ENCODE measurements at regions not wholly inside any gene's neighbourhood (a gene's known extent, or its start where the extent isn't known, plus 50 kb on each side); places are given as distances from the start of the nearest gene placed in this dataset.

DNA sequence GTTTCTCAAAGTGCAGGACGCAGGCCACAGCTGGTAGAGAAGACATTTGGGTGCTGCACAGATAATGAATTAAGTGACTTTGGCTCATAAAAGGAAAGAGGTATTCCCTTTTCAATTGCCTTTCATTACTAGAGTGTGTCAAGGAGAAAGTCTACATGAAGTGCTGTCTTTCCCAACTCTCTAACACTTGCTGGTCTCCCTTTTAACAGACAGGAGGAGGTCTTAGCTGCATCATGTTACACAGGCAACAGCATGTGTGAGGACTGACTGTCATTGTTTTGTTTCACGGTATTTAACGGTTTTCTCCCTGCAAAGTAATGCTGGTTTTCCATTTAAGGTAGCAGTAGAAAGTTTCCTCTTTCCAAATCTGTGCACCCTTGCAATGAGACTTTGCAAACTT, 291.3 kb upstream of the LDB2 start:
- Histone ChIP-seq H3K9me3 (ENCODE audit: control insufficient read depth, insufficient read depth, low read depth, low read length) (no peaks in the 10 kb centered on the region), H3K27ac (ENCODE audit: insufficient read depth, low read length) (no peak overlapping the region), H2AFZ (ENCODE audit: low read length) (no peak overlapping the region), H3K9ac (ENCODE audit: insufficient read depth, low read length) (no peak overlapping the region), H3K4me3 (replicated peaks in 1 of 4; ENCODE audit: control extremely low read depth in 1 of 4, insufficient read depth in 1 of 4, low read depth in 3 of 4, low read length in 4 of 4) (no peak overlapping the region), H4K20me1 (ENCODE audit: control insufficient read depth, extremely low read depth, insufficient read depth, low read length) (no peaks in the 10 kb centered on the region), H3K79me2 (ENCODE audit: control insufficient read depth, insufficient read depth, low read length) (no peaks in the 10 kb centered on the region), H3K27me3 (ENCODE audit: control insufficient read depth, insufficient read depth, low read length) (no peaks in the 10 kb centered on the region), H3K4me1 (ENCODE audit: control insufficient read depth, extremely low read depth, insufficient read depth, low read length) (peaks cover 14% of the 10 kb centered on the region), H3K4me2 (ENCODE audit: extremely low read depth, insufficient read depth, low read length) (no peak overlapping the region), H3K36me3 (ENCODE audit: control insufficient read depth, insufficient read depth, low read length) (no peaks in the 10 kb centered on the region)
- DNase-seq (ENCODE audit: low read depth in 2 of 2): peak in 1 of 2 donors; percentile 14
- TF ChIP-seq, protein P1, sequence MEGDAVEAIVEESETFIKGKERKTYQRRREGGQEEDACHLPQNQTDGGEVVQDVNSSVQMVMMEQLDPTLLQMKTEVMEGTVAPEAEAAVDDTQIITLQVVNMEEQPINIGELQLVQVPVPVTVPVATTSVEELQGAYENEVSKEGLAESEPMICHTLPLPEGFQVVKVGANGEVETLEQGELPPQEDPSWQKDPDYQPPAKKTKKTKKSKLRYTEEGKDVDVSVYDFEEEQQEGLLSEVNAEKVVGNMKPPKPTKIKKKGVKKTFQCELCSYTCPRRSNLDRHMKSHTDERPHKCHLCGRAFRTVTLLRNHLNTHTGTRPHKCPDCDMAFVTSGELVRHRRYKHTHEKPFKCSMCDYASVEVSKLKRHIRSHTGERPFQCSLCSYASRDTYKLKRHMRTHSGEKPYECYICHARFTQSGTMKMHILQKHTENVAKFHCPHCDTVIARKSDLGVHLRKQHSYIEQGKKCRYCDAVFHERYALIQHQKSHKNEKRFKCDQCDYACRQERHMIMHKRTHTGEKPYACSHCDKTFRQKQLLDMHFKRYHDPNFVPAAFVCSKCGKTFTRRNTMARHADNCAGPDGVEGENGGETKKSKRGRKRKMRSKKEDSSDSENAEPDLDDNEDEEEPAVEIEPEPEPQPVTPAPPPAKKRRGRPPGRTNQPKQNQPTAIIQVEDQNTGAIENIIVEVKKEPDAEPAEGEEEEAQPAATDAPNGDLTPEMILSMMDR (conservative IDR thresholded peaks at IDR 0.05 in 1 of 2, IDR thresholded peaks at IDR 0.05 in 1 of 2; ENCODE audit: low read depth in 1 of 2, low read length in 2 of 2): no peak
- TF ChIP-seq EZH2 (IDR thresholded peaks at IDR 0.05; ENCODE audit: low read length, missing control alignments): no peak

DNA sequence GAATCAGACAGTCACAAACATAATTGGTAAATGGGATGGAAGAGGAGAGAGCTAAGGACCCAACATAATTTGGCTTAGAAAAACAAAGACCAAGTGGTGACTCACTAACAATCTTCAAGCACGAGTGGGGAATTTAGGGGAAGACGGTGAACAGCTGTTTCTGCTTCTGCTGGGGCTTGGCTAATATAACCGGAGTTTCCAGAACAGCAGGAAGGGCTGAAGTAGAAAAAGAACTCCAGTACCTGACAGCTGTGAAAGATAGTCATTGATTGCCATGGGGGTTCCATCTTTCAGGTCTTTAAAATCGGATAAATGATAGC, 290.9 kb upstream of the LDB2 start:
- Histone ChIP-seq H3K9ac (ENCODE audit: insufficient read depth, low read length) (no peak overlapping the region), H3K36me3 (ENCODE audit: control insufficient read depth, insufficient read depth, low read length) (no peaks in the 10 kb centered on the region), H3K79me2 (ENCODE audit: control insufficient read depth, insufficient read depth, low read length) (no peaks in the 10 kb centered on the region), H3K4me2 (ENCODE audit: extremely low read depth, insufficient read depth, low read length) (no peak overlapping the region), H3K9me3 (ENCODE audit: control insufficient read depth, insufficient read depth, low read depth, low read length) (no peaks in the 10 kb centered on the region), H3K4me1 (ENCODE audit: control insufficient read depth, extremely low read depth, insufficient read depth, low read length) (peaks cover 14% of the 10 kb centered on the region), H2AFZ (ENCODE audit: low read length) (no peak overlapping the region), H3K4me3 (replicated peaks in 1 of 4; ENCODE audit: control extremely low read depth in 1 of 4, insufficient read depth in 1 of 4, low read depth in 3 of 4, low read length in 4 of 4) (no peak overlapping the region), H4K20me1 (ENCODE audit: control insufficient read depth, extremely low read depth, insufficient read depth, low read length) (no peaks in the 10 kb centered on the region), H3K27me3 (ENCODE audit: control insufficient read depth, insufficient read depth, low read length) (no peaks in the 10 kb centered on the region), H3K27ac (ENCODE audit: insufficient read depth, low read length) (no peak overlapping the region)
- DNase-seq (ENCODE audit: low read depth in 2 of 2): peak; percentile 84 to 87
- TF ChIP-seq EZH2 (IDR thresholded peaks at IDR 0.05; ENCODE audit: low read length, missing control alignments): no peak
- TF ChIP-seq, protein P1 (conservative IDR thresholded peaks at IDR 0.05 in 1 of 2, IDR thresholded peaks at IDR 0.05 in 1 of 2; ENCODE audit: low read depth in 1 of 2, low read length in 2 of 2): no peak

DNA sequence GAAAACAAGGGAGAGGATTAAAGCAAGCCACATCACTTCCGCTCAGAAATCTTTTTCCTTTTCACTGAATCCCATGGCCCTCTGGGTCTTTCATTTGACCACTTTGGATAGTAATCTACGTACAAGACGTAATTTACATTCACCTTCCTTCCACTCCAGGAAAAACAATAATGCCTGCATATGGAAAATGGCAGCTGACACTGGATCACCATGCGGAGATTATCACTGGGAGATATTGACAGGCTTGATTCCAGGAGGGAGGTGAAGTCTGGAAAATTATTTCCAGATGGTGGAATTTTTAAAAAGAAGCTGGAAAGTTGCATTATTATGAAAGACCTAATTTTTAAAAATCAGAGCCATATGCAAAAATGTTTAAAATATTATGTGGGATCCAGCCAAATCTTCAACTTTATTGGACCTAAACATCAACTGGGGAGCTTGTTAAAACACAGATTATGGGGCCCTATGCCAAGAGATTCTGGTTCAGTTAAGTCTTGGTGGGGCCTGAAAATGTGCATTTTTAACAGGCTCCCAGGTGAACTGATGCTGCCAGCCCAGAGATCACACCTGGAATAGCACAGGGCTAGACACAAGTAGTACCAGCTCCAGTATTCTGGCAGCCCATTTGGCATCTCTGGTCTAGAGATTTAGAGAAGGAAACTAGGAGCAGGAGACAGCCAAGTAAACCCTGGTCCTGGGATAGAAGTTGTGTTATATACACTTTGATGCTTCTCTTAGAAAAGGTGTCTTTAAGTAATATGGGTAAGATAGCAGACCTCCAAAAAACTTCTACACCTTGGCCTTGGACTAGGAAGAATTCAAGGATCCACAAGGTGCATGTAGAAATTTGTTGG, 290.3 kb upstream of the LDB2 start:
- H2AFZ ChIP-seq (ENCODE audit: low read length): no peak overlapping the region
- H3K27me3 ChIP-seq (ENCODE audit: control insufficient read depth, insufficient read depth, low read length): no peaks in the 10 kb centered on the region
- no peak overlapping the region for H3K4me3 ChIP-seq (replicated peaks in 1 of 4; ENCODE audit: control extremely low read depth in 1 of 4, insufficient read depth in 1 of 4, low read depth in 3 of 4, low read length in 4 of 4)
- no peaks in the 10 kb centered on the region for H3K79me2 ChIP-seq (ENCODE audit: control insufficient read depth, insufficient read depth, low read length)
- TF ChIP-seq, protein P1 (conservative IDR thresholded peaks at IDR 0.05 in 1 of 2, IDR thresholded peaks at IDR 0.05 in 1 of 2; ENCODE audit: low read depth in 1 of 2, low read length in 2 of 2): no peak
- TF ChIP-seq EZH2 (IDR thresholded peaks at IDR 0.05; ENCODE audit: low read length, missing control alignments): no peak
- no peaks in the 10 kb centered on the region for H3K9me3 ChIP-seq (ENCODE audit: control insufficient read depth, insufficient read depth, low read depth, low read length)
- peak overlapping the region; percentile 22 for H3K27ac ChIP-seq (ENCODE audit: insufficient read depth, low read length)
- no peaks in the 10 kb centered on the region for H3K36me3 ChIP-seq (ENCODE audit: control insufficient read depth, insufficient read depth, low read length)
- no peaks in the 10 kb centered on the region for H4K20me1 ChIP-seq (ENCODE audit: control insufficient read depth, extremely low read depth, insufficient read depth, low read length)
- H3K9ac ChIP-seq (ENCODE audit: insufficient read depth, low read length): no peak overlapping the region
- no peak overlapping the region for H3K4me2 ChIP-seq (ENCODE audit: extremely low read depth, insufficient read depth, low read length)
- DNase-seq (ENCODE audit: low read depth in 2 of 2): no peak
- H3K4me1 ChIP-seq (ENCODE audit: control insufficient read depth, extremely low read depth, insufficient read depth, low read length): peaks cover 14% of the 10 kb centered on the region
